ENCODE measurements at regions not wholly inside any gene's neighbourhood (a gene's known extent, or its start where the extent isn't known, plus 50 kb on each side); places are given as distances from the start of the nearest gene placed in this dataset.

DNA sequence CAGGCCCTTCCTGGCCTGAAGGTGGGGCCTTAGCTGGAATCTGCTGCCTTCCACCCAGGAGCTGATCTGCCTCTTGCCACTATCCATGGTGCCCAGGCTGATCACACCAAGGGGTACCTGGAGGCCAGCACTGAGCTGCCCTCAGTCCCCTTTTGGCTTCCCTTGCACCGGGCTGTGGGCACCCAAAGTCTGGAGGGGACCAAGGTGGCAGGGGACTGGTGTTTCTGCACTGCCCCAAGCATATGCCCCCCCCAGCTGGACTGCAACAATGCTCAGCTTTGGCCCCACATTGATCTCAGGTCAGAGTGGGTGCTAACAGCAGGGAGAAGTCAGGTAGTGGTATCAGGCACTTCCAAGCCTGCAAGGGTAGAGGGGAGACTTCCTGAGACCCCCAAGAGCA is 902.6 kb upstream of the EPHA6 start:
- DNase-seq (no peak), ATAC-seq (ENCODE audit: insufficient read depth, low read depth) (no peak)
- Histone ChIP-seq H3K4me1 (ENCODE audit: insufficient read depth, low read length) (no peaks in the 10 kb centered on the region), H2AFZ (ENCODE audit: low read depth, low read length) (no peak overlapping the region), H3K27ac (ENCODE audit: low read length) (no peak overlapping the region), H3K36me3 (ENCODE audit: insufficient read depth, low read length) (no peaks in the 10 kb centered on the region), H3K79me2 (ENCODE audit: insufficient read depth, low read length) (no peaks in the 10 kb centered on the region), H3K4me2 (ENCODE audit: insufficient read depth, low read length) (no peak overlapping the region), H3K9me3 (ENCODE audit: insufficient read depth, low read length, severe bottlenecking) (peaks cover 26% of the 10 kb centered on the region), H4K20me1 (ENCODE audit: insufficient read depth, low read length) (no peaks in the 10 kb centered on the region), H3K9ac (ENCODE audit: low read depth, low read length) (no peak overlapping the region), H3K27me3 (ENCODE audit: insufficient read depth, low read length, poor library complexity) (no peaks in the 10 kb centered on the region), H3K4me3 (ENCODE audit: low read depth in 1 of 2, low read length in 2 of 2) (no peak overlapping the region)
- TF ChIP-seq, protein P1, sequence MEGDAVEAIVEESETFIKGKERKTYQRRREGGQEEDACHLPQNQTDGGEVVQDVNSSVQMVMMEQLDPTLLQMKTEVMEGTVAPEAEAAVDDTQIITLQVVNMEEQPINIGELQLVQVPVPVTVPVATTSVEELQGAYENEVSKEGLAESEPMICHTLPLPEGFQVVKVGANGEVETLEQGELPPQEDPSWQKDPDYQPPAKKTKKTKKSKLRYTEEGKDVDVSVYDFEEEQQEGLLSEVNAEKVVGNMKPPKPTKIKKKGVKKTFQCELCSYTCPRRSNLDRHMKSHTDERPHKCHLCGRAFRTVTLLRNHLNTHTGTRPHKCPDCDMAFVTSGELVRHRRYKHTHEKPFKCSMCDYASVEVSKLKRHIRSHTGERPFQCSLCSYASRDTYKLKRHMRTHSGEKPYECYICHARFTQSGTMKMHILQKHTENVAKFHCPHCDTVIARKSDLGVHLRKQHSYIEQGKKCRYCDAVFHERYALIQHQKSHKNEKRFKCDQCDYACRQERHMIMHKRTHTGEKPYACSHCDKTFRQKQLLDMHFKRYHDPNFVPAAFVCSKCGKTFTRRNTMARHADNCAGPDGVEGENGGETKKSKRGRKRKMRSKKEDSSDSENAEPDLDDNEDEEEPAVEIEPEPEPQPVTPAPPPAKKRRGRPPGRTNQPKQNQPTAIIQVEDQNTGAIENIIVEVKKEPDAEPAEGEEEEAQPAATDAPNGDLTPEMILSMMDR (IDR thresholded peaks at IDR 0.05; ENCODE audit: borderline replicate concordance, extremely low read depth, low read length, poor library complexity, severe bottlenecking), result no peak
- no peak for TF ChIP-seq EZH2 (IDR thresholded peaks at IDR 0.05; ENCODE audit: borderline replicate concordance, low read depth, low read length, severe bottlenecking)

DNA sequence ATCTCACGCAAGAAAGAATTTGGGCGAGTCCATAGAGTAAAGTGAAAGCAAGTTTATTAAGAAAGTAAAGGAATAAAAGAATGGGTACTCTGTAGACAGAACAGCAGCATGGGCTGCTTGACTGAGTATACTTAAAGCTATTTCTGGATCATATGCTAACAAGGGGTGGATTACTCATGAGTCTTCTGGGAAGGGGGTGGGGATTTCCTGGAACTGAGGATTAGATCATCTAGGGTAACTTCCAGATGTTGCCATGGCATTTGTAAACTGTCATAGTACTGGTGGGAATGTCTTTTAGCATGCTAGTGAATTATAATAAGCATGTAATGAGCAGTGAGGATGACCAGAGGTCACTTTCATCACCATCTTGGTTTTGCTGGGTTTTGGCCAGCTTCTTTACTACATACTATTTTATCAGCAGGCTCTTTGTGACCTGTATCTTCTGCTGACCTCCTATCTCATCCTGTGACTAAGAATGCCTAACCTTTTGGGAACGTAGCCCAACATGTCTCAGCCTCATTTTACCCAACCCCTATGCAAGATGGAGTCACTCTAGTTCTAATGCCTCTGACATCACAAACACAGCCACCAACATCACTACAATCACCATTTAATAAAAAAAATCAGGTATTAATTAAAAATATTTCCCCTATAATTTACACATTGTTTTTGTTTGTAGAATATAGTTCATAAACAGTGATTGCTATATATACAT is 890.7 kb upstream of the EPHA6 start:
- no peaks in the 10 kb centered on the region for H3K36me3 ChIP-seq (ENCODE audit: insufficient read depth, low read length)
- no peak for TF ChIP-seq EZH2 (IDR thresholded peaks at IDR 0.05; ENCODE audit: borderline replicate concordance, low read depth, low read length, severe bottlenecking)
- TF ChIP-seq, protein P1 (IDR thresholded peaks at IDR 0.05; ENCODE audit: borderline replicate concordance, extremely low read depth, low read length, poor library complexity, severe bottlenecking), result no peak
- DNase-seq (peak; percentile 25), ATAC-seq (ENCODE audit: insufficient read depth, low read depth) (no peak)
- H3K27ac ChIP-seq (ENCODE audit: low read length), result no peak overlapping the region
- no peaks in the 10 kb centered on the region for H3K9me3 ChIP-seq (ENCODE audit: insufficient read depth, low read length, severe bottlenecking)
- no peaks in the 10 kb centered on the region for H3K27me3 ChIP-seq (ENCODE audit: insufficient read depth, low read length, poor library complexity)
- H3K4me3 ChIP-seq (ENCODE audit: low read depth in 1 of 2, low read length in 2 of 2), result no peak overlapping the region
- H3K9ac ChIP-seq (ENCODE audit: low read depth, low read length), result no peak overlapping the region
- H3K4me2 ChIP-seq (ENCODE audit: insufficient read depth, low read length), result no peak overlapping the region
- H3K4me1 ChIP-seq (ENCODE audit: insufficient read depth, low read length), result no peaks in the 10 kb centered on the region
- no peaks in the 10 kb centered on the region for H3K79me2 ChIP-seq (ENCODE audit: insufficient read depth, low read length)
- H2AFZ ChIP-seq (ENCODE audit: low read depth, low read length), result no peak overlapping the region
- H4K20me1 ChIP-seq (ENCODE audit: insufficient read depth, low read length), result no peaks in the 10 kb centered on the region

- DNase-seq (no peak), ATAC-seq (ENCODE audit: insufficient read depth, low read depth) (no peak)
- Histone ChIP-seq H3K36me3 (ENCODE audit: insufficient read depth, low read length) (no peaks in the 10 kb centered on the region), H3K4me1 (ENCODE audit: insufficient read depth, low read length) (no peaks in the 10 kb centered on the region), H3K9ac (ENCODE audit: low read depth, low read length) (no peak overlapping the region), H3K4me2 (ENCODE audit: insufficient read depth, low read length) (no peak overlapping the region), H3K27me3 (ENCODE audit: insufficient read depth, low read length, poor library complexity) (no peaks in the 10 kb centered on the region), H3K79me2 (ENCODE audit: insufficient read depth, low read length) (no peaks in the 10 kb centered on the region), H3K4me3 (ENCODE audit: low read depth in 1 of 2, low read length in 2 of 2) (no peak overlapping the region), H3K27ac (ENCODE audit: low read length) (no peak overlapping the region), H2AFZ (ENCODE audit: low read depth, low read length) (no peak overlapping the region), H3K9me3 (ENCODE audit: insufficient read depth, low read length, severe bottlenecking) (no peaks in the 10 kb centered on the region), H4K20me1 (ENCODE audit: insufficient read depth, low read length) (no peaks in the 10 kb centered on the region)
- TF ChIP-seq EZH2 (IDR thresholded peaks at IDR 0.05; ENCODE audit: borderline replicate concordance, low read depth, low read length, severe bottlenecking), result no peak
- TF ChIP-seq, protein P1 (IDR thresholded peaks at IDR 0.05; ENCODE audit: borderline replicate concordance, extremely low read depth, low read length, poor library complexity, severe bottlenecking), result no peak
Observed at GRCh38 chr3:95926904-95927501, 887.4 kb upstream of the EPHA6 start.

All from DND-41 (cell line).